ENCODE measurements at regions not wholly inside any gene's neighbourhood (a gene's known extent, or its start where the extent isn't known, plus 50 kb on each side); places are given as distances from the start of the nearest gene placed in this dataset.
"Not testable (repeated sequence)": the region's sequence is repeated elsewhere in the genome, so short reads cannot be mapped to it uniquely, and the experiment has no call there.

- intact Hi-C loops (cut with micrococcal nuclease; ENCODE audit: unreplicated experiment) = no loop called here
- Mint-ChIP-seq H3K27me3 (ENCODE audit: unreplicated experiment) (no peaks in the 10 kb centered on the region), H3K9me3 (ENCODE audit: low read depth, unreplicated experiment) (peaks cover 6% of the 10 kb centered on the region), H3K27ac (ENCODE audit: unreplicated experiment) (no peak overlapping the region), H3K4me3 (ENCODE audit: low read depth, unreplicated experiment) (no peak overlapping the region), H3K36me3 (ENCODE audit: insufficient read depth, unreplicated experiment) (no peaks in the 10 kb centered on the region), H3K4me1 (ENCODE audit: low read depth, unreplicated experiment) (no peaks in the 10 kb centered on the region)
- no peak for DNase-seq
- BruUV-seq (replicated peaks) = no TSS peak
- CTCF ChIA-PET = no interaction called here
- no peak for TF ChIP-seq CTCF (IDR thresholded peaks at IDR 0.05; ENCODE audit: unreplicated experiment)
These were observed 2270.0 kb downstream of the ARAP2 start for GRCh38 chr4:33974270-33974669.

GRCh38 chr4:33975995-33976394 lies 2268.3 kb downstream of the ARAP2 start:
- intact Hi-C loops (cut with micrococcal nuclease; ENCODE audit: unreplicated experiment) = no loop called here
- TF ChIP-seq CTCF (IDR thresholded peaks at IDR 0.05; ENCODE audit: unreplicated experiment) = no peak
- DNase-seq = no peak
- CTCF ChIA-PET = no interaction called here
- no peak overlapping the region for H3K4me3 Mint-ChIP-seq (ENCODE audit: low read depth, unreplicated experiment)
- no peak overlapping the region for H3K27ac Mint-ChIP-seq (ENCODE audit: unreplicated experiment)
- H3K4me1 Mint-ChIP-seq (ENCODE audit: low read depth, unreplicated experiment) = no peaks in the 10 kb centered on the region
- H3K27me3 Mint-ChIP-seq (ENCODE audit: unreplicated experiment) = no peaks in the 10 kb centered on the region
- no peaks in the 10 kb centered on the region for H3K36me3 Mint-ChIP-seq (ENCODE audit: insufficient read depth, unreplicated experiment)
- BruUV-seq (replicated peaks) = no TSS peak
- H3K9me3 Mint-ChIP-seq (ENCODE audit: low read depth, unreplicated experiment) = peaks cover 6% of the 10 kb centered on the region

GRCh38 chr4:33979781-33980180 lies 2264.5 kb downstream of the ARAP2 start:
- not testable (repeated sequence) for BruUV-seq (replicated peaks); H3K4me3 Mint-ChIP-seq (ENCODE audit: low read depth, unreplicated experiment)

GRCh38 chr4:33980361-33980760 lies 2264.0 kb downstream of the ARAP2 start:
- DNase-seq = no peak
- no peaks in the 10 kb centered on the region for H3K4me1 Mint-ChIP-seq (ENCODE audit: low read depth, unreplicated experiment)
- H3K27me3 Mint-ChIP-seq (ENCODE audit: unreplicated experiment) = no peaks in the 10 kb centered on the region
- no peaks in the 10 kb centered on the region for H3K36me3 Mint-ChIP-seq (ENCODE audit: insufficient read depth, unreplicated experiment)
- CTCF ChIA-PET = no interaction called here
- BruUV-seq (replicated peaks) = no TSS peak
- TF ChIP-seq CTCF (IDR thresholded peaks at IDR 0.05; ENCODE audit: unreplicated experiment) = no peak
- no peaks in the 10 kb centered on the region for H3K9me3 Mint-ChIP-seq (ENCODE audit: low read depth, unreplicated experiment)
- no peak overlapping the region for H3K27ac Mint-ChIP-seq (ENCODE audit: unreplicated experiment)
- intact Hi-C loops (cut with micrococcal nuclease; ENCODE audit: unreplicated experiment) = no loop called here
- H3K4me3 Mint-ChIP-seq (ENCODE audit: low read depth, unreplicated experiment) = no peak overlapping the region

More at GRCh38 chr4:33979781-33980180, 2264.5 kb downstream of the ARAP2 start:
- H3K4me1 Mint-ChIP-seq (ENCODE audit: low read depth, unreplicated experiment); H3K27me3 Mint-ChIP-seq (ENCODE audit: unreplicated experiment); CTCF ChIA-PET; DNase-seq; intact Hi-C loops (cut with micrococcal nuclease; ENCODE audit: unreplicated experiment); H3K27ac Mint-ChIP-seq (ENCODE audit: unreplicated experiment); H3K36me3 Mint-ChIP-seq (ENCODE audit: insufficient read depth, unreplicated experiment); H3K9me3 Mint-ChIP-seq (ENCODE audit: low read depth, unreplicated experiment): not testable (repeated sequence)

GRCh38 chr4:33989820-33990443 lies 2254.4 kb downstream of the ARAP2 start:
- Mint-ChIP-seq H3K36me3 (ENCODE audit: insufficient read depth, unreplicated experiment) (no peaks in the 10 kb centered on the region), H3K9me3 (ENCODE audit: low read depth, unreplicated experiment) (peaks cover 3% of the 10 kb centered on the region), H3K4me1 (ENCODE audit: low read depth, unreplicated experiment) (no peaks in the 10 kb centered on the region), H3K27me3 (ENCODE audit: unreplicated experiment) (no peaks in the 10 kb centered on the region), H3K27ac (ENCODE audit: unreplicated experiment) (no peak overlapping the region), H3K4me3 (ENCODE audit: low read depth, unreplicated experiment) (no peak overlapping the region)
- TF ChIP-seq CTCF (IDR thresholded peaks at IDR 0.05; ENCODE audit: unreplicated experiment) = no peak
- intact Hi-C loops (cut with micrococcal nuclease; ENCODE audit: unreplicated experiment) = no loop called here
- no TSS peak for BruUV-seq (replicated peaks)
- no peak for DNase-seq
- CTCF ChIA-PET = no interaction called here

Measured in Calu3 (cell line).